ENCODE measurements at regions not wholly inside any gene's neighbourhood (a gene's known extent, or its start where the extent isn't known, plus 50 kb on each side); places are given as distances from the start of the nearest gene placed in this dataset.

GRCh38 chr6:126268092-126268491 lies 71.8 kb upstream of the CENPW start:
- no peaks in the 10 kb centered on the region for H3K4me1 Mint-ChIP-seq (ENCODE audit: low read depth)
- intact Hi-C loops (cut with micrococcal nuclease), result no loop called here
- H3K36me3 Mint-ChIP-seq, result no peaks in the 10 kb centered on the region
- DNase-seq, result no peak
- no peak overlapping the region for H3K27ac Mint-ChIP-seq
- no peaks in the 10 kb centered on the region for H3K27me3 Mint-ChIP-seq
- CTCF ChIA-PET, result no interaction called here
- H3K9me3 Mint-ChIP-seq, result no peaks in the 10 kb centered on the region
- H3K4me3 Mint-ChIP-seq, result no peak overlapping the region
- POLR2A ChIA-PET, result no interaction called here

- intact Hi-C loops (cut with micrococcal nuclease), result no loop called here
Measured at GRCh38 chr6:126280287-126280686, 59.6 kb upstream of the CENPW start.

GRCh38 chr6:126285871-126286365 lies 54.0 kb upstream of the CENPW start:
- ChIA-PET CTCF (no interaction called here), POLR2A (no interaction called here)
- Mint-ChIP-seq H3K36me3 (no peaks in the 10 kb centered on the region), H3K27ac (no peak overlapping the region), H3K4me3 (no peak overlapping the region), H3K9me3 (no peaks in the 10 kb centered on the region), H3K4me1 (ENCODE audit: low read depth) (no peaks in the 10 kb centered on the region), H3K27me3 (no peaks in the 10 kb centered on the region)
- DNase-seq, result no peak
- intact Hi-C loops (cut with micrococcal nuclease), result no loop called here

More at GRCh38 chr6:126280287-126280686, 59.6 kb upstream of the CENPW start:
- H3K27me3 Mint-ChIP-seq, result no peaks in the 10 kb centered on the region
- no peak overlapping the region for H3K4me3 Mint-ChIP-seq
- no peak for DNase-seq
- H3K36me3 Mint-ChIP-seq, result no peaks in the 10 kb centered on the region
- H3K27ac Mint-ChIP-seq, result no peak overlapping the region
- ChIA-PET POLR2A (no interaction called here), CTCF (no interaction called here)
- no peaks in the 10 kb centered on the region for H3K4me1 Mint-ChIP-seq (ENCODE audit: low read depth)
- no peaks in the 10 kb centered on the region for H3K9me3 Mint-ChIP-seq

Data from activated CD4-positive, alpha-beta memory T cell treated with anti-CD3 and anti-CD28 coated beads for 36 hours (primary cell).